Uterus (tissue), 2 donors: ENCODE measurements at regions not wholly inside any gene's neighbourhood (a gene's known extent, or its start where the extent isn't known, plus 50 kb on each side); places are given as distances from the start of the nearest gene placed in this dataset.

ENCODE experiments used
- POLR2A ChIP-seq, 2 donors: fragments of 450-650 bp; IDR thresholded peaks; one replicate each; pipeline ENCODE4 v1.6.1; 2016; ENCODE audit warnings: antibody characterized with exemption in 2 of 2, mild to moderate bottlenecking in 1 of 2, moderate library complexity in 1 of 2
- TF ChIP-seq, protein P1 (sequence below), 4 experiments: fragments of 200-600 bp in 2 of 4; fragments of 450-650 bp in 2 of 4; sonication (generic) in 2 of 4; IDR thresholded peaks; one replicate each; pipeline ENCODE4 v1.5.1; 2016 to 2019; ENCODE audit warnings: antibody characterized with exemption in 4 of 4, mild to moderate bottlenecking in 2 of 4, moderate library complexity in 1 of 4

DNA sequence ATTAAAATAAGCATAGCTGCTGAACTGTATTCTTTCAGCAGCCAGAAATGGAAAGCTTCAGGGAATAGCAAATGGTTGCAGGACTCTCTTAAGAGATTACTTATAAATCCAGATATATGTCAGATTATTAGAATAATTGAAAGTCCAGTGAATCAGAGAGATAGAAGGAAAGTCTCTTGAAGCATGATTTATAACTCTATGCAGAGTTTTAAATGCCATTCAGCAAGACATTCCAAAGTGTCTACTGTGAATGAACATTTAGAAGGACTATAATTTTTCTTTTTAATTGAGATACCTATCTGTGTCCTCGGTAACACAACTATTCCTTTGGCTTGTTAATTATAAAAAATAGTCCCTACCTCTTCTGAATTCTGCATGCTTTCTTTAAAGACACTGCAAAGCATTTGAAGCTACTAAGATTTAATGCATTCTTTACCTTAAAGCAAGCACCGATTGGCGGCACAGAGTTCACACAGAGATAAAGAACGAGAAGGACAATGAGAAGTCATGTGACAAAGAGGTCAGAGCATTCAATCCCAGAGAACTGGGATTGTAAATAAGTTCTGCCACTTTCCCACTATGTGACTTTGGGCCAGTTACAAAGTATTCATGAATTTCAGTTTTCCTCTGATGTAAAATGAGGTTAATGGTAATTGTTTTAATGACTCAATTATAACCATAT is 371.0 kb upstream of the ATP2B1 start:
- TF ChIP-seq, protein P1, sequence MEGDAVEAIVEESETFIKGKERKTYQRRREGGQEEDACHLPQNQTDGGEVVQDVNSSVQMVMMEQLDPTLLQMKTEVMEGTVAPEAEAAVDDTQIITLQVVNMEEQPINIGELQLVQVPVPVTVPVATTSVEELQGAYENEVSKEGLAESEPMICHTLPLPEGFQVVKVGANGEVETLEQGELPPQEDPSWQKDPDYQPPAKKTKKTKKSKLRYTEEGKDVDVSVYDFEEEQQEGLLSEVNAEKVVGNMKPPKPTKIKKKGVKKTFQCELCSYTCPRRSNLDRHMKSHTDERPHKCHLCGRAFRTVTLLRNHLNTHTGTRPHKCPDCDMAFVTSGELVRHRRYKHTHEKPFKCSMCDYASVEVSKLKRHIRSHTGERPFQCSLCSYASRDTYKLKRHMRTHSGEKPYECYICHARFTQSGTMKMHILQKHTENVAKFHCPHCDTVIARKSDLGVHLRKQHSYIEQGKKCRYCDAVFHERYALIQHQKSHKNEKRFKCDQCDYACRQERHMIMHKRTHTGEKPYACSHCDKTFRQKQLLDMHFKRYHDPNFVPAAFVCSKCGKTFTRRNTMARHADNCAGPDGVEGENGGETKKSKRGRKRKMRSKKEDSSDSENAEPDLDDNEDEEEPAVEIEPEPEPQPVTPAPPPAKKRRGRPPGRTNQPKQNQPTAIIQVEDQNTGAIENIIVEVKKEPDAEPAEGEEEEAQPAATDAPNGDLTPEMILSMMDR (IDR thresholded peaks at IDR 0.05) = no peak
- no peak for TF ChIP-seq POLR2A (IDR thresholded peaks at IDR 0.05)
